ENCODE measurements at regions not wholly inside any gene's neighbourhood (a gene's known extent, or its start where the extent isn't known, plus 50 kb on each side); places are given as distances from the start of the nearest gene placed in this dataset.

GRCh38 chr10:118246332-118247295 lies 95.5 kb downstream of the FAM204A start:
- DNase-seq (ENCODE audit: low read depth): no peak

GRCh38 chr10:118243907-118244306 lies 98.2 kb downstream of the FAM204A start:
- DNase-seq (ENCODE audit: low read depth): no peak

GRCh38 chr10:118241229-118242137 lies 100.6 kb downstream of the FAM204A start:
- DNase-seq (ENCODE audit: low read depth): peak; percentile 79

- no peak for DNase-seq (ENCODE audit: low read depth)
These were observed 102.9 kb downstream of the FAM204A start for GRCh38 chr10:118239236-118239630.

- DNase-seq (ENCODE audit: low read depth): peak; percentile 17
These were observed 103.4 kb downstream of the FAM204A start for GRCh38 chr10:118238573-118239235.

GRCh38 chr10:118237930-118238329 lies 104.2 kb downstream of the FAM204A start:
- no peak for DNase-seq (ENCODE audit: low read depth)

GRCh38 chr10:118234683-118235082 lies 107.4 kb downstream of the FAM204A start:
- DNase-seq (ENCODE audit: low read depth): no peak

- no peak for DNase-seq (ENCODE audit: low read depth)
These were observed 121.7 kb downstream of the FAM204A start for GRCh38 chr10:118220346-118220850.

- DNase-seq (ENCODE audit: low read depth): no peak
These were observed 123.6 kb downstream of the FAM204A start for GRCh38 chr10:118218562-118218961.

GRCh38 chr10:118216571-118217170 lies 125.5 kb downstream of the FAM204A start:
- DNase-seq (ENCODE audit: low read depth): no peak

GRCh38 chr10:118216020-118216419 lies 126.1 kb downstream of the FAM204A start:
- no peak for DNase-seq (ENCODE audit: low read depth)

- no peak for DNase-seq (ENCODE audit: low read depth)
These were observed 127.3 kb downstream of the FAM204A start for GRCh38 chr10:118214776-118215175.

- DNase-seq (ENCODE audit: low read depth): no peak
These were observed 128.7 kb downstream of the FAM204A start for GRCh38 chr10:118213436-118213835.

- DNase-seq (ENCODE audit: low read depth): peak; percentile 51
These were observed 131.8 kb downstream of the FAM204A start for GRCh38 chr10:118210276-118210675.

GRCh38 chr10:118209215-118209614 lies 132.9 kb downstream of the FAM204A start:
- DNase-seq (ENCODE audit: low read depth): no peak

- no peak for DNase-seq (ENCODE audit: low read depth)
These were observed 134.6 kb downstream of the FAM204A start for GRCh38 chr10:118207470-118208007.

- DNase-seq (ENCODE audit: low read depth): no peak
These were observed 137.7 kb downstream of the FAM204A start for GRCh38 chr10:118204292-118204943.

GRCh38 chr10:118203461-118203860 lies 138.7 kb downstream of the FAM204A start:
- DNase-seq (ENCODE audit: low read depth): no peak

GRCh38 chr10:118195729-118196128 lies 146.4 kb downstream of the FAM204A start:
- no peak for DNase-seq (ENCODE audit: low read depth)

- DNase-seq (ENCODE audit: low read depth): no peak
These were observed 146.9 kb upstream of the RAB11FIP2 start for GRCh38 chr10:118193642-118194041.
